Chondrocyte (in vitro differentiated cells): ENCODE measurements at regions not wholly inside any gene's neighbourhood (a gene's known extent, or its start where the extent isn't known, plus 50 kb on each side); places are given as distances from the start of the nearest gene placed in this dataset.
"Not testable (repeated sequence)": the region's sequence is repeated elsewhere in the genome, so short reads cannot be mapped to it uniquely, and the experiment has no call there.

Source experiments
- DNase-seq: peaks from one replicate; pipeline ENCODE4 v3.0.0; 2021; ENCODE audit warnings: mixed read lengths, low spot score
- H3K27ac Mint-ChIP-seq: one replicate; pipeline ENCODE4 v1.8.0; 2021; ENCODE audit warnings: mild to moderate bottlenecking, moderate library complexity, mixed read lengths; ENCODE audit not compliant: unreplicated experiment
- H3K27me3 Mint-ChIP-seq: 2 replicates; pipeline ENCODE4 v1.8.0; 2021; ENCODE audit warnings: low read depth, mixed read lengths
- H3K36me3 Mint-ChIP-seq: 2 replicates; pipeline ENCODE4 v1.8.0; 2021; ENCODE audit warnings: low read depth, mixed read lengths
- H3K4me1 Mint-ChIP-seq: 2 replicates; pipeline ENCODE4 v1.8.0; 2021; ENCODE audit warnings: low read depth, mild to moderate bottlenecking, mixed read lengths
- H3K4me3 Mint-ChIP-seq: one replicate; pipeline ENCODE4 v1.8.0; 2021; ENCODE audit warnings: mild to moderate bottlenecking, moderate library complexity, mixed read lengths; ENCODE audit not compliant: unreplicated experiment
- H3K9me3 Mint-ChIP-seq: 2 replicates; pipeline ENCODE4 v1.8.0; 2021; ENCODE audit warnings: low read depth, mixed read lengths
- TF ChIP-seq, protein P1 (sequence below): fragments of 200-600 bp; sonication (generic); IDR thresholded peaks from 2 replicates; pipeline ENCODE4 v1.5.0; 2021; ENCODE audit warnings: antibody characterized with exemption, mild to moderate bottlenecking, moderate library complexity

DNA sequence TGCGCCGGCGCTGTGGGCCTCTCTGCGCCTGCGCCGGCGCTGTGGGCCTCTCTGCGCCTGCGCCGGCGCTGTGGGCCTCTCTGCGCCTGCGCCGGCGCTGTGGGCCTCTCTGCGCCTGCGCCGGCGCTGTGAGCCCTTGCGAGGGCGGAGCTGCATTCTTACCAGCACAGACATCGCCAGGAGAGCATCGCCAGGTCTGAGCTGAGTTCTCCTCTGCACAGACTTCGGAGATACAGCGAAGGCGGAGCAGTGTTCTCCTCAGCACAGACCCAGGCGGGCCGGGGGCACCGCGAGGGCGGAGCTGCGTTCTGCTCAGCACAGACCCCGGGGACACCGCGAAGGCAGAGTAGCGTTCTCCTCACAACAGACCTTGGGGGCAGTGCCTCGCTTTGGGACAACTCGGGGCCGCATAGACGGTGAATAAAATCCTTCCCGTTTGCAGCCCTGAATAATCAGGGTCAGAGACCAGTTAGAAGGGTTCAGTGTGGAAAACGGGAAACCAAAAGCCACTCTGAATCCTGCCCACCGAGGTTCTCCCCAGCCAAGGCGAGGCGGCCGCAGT is 1268.1 kb downstream of the FOXD4L5 start:
- not testable (repeated sequence) for DNase-seq, H3K36me3 Mint-ChIP-seq, H3K27me3 Mint-ChIP-seq, H3K27ac Mint-ChIP-seq, H3K4me1 Mint-ChIP-seq, H3K4me3 Mint-ChIP-seq
- peaks cover 21% of the 10 kb centered on the region for H3K9me3 Mint-ChIP-seq

DNA sequence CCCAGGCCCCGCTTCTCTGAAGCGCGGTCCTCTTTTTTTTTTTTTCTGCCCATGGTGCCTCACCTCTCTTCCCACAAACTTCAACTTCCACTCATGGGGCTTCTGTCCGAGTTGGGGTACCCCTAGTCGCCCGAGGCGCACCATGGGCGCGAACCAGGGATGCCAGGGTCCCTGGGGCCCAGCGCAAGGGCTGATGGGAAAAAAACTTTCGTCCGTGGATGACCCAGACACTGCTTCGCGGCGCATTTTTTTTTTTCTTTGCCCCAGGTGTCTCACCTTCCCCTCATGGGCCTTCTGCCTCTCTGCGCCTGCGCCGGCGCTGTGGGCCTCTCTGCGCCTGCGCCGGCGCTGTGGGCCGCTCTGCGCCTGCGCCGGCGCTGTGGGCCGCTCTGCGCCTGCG is 1268.8 kb downstream of the FOXD4L5 start:
- not testable (repeated sequence) for H3K4me3 Mint-ChIP-seq, DNase-seq, H3K36me3 Mint-ChIP-seq, H3K27ac Mint-ChIP-seq, H3K4me1 Mint-ChIP-seq, H3K27me3 Mint-ChIP-seq
- peaks cover 16% of the 10 kb centered on the region for H3K9me3 Mint-ChIP-seq

DNA sequence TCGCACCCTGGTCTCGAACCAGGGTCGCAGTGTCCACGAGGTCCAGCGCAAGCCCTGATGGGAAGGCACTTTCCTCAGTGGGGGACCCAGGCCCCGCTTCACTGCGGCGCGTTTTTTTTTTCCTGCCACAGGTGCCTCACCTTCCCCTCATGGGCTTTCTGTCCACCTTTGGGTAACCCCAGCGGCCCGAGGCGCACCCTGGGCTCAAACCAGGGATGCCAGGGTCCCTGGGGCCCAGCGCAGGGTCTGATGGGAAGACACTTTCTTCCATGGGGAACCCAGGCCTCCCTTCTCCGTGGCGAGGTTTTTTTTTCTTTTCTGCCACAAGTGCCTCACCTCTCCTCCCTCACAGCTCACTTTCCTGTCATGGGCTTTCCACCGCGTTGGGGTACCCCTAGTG is 1269.9 kb downstream of the FOXD4L5 start:
- no peaks in the 10 kb centered on the region for H3K4me1 Mint-ChIP-seq
- TF ChIP-seq, protein P1, sequence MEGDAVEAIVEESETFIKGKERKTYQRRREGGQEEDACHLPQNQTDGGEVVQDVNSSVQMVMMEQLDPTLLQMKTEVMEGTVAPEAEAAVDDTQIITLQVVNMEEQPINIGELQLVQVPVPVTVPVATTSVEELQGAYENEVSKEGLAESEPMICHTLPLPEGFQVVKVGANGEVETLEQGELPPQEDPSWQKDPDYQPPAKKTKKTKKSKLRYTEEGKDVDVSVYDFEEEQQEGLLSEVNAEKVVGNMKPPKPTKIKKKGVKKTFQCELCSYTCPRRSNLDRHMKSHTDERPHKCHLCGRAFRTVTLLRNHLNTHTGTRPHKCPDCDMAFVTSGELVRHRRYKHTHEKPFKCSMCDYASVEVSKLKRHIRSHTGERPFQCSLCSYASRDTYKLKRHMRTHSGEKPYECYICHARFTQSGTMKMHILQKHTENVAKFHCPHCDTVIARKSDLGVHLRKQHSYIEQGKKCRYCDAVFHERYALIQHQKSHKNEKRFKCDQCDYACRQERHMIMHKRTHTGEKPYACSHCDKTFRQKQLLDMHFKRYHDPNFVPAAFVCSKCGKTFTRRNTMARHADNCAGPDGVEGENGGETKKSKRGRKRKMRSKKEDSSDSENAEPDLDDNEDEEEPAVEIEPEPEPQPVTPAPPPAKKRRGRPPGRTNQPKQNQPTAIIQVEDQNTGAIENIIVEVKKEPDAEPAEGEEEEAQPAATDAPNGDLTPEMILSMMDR, result no peak
- peaks cover 16% of the 10 kb centered on the region for H3K9me3 Mint-ChIP-seq
- H3K36me3 Mint-ChIP-seq, result no peaks in the 10 kb centered on the region
- H3K27me3 Mint-ChIP-seq, result no peaks in the 10 kb centered on the region
- no peak for DNase-seq
- H3K4me3 Mint-ChIP-seq, result no peak overlapping the region
- H3K27ac Mint-ChIP-seq, result no peak overlapping the region

DNA sequence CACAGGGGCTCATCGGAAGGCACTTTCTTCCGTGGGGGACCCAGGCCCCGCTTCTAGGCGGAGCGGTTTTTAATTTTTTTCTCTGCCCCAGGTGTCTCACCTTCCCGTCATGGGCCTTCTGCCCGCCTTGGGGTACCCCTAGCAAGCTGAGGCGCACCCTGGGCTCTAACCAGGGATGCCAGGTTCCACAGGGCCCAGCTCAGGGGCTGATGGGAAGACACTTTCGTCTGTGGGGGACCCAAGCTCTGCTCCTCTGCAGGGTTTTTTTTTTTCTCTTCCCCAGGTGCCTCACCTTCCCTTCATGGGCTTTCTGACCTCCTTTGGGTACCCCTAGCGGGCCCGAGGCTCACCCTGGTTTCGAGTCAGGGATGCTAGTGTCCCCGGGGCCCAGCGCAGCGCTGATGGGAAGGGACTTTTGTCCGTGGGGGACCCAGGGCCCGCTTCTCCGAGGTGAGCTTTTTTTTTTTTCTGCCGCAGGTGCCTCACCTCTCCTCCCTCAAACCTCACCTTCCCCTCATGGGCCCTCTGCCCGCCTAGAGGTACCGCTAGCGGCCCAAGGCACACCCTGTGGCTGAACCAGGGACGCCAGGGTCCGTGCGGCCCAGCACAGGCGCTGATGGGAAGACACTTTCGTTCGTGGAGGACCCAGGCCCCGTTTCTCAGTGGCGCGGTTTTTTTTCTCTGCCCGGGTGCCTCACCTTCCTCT is 1270.5 kb downstream of the FOXD4L5 start:
- H3K4me3 Mint-ChIP-seq, H3K4me1 Mint-ChIP-seq, DNase-seq, H3K27ac Mint-ChIP-seq, H3K36me3 Mint-ChIP-seq, H3K27me3 Mint-ChIP-seq: not testable (repeated sequence)
- peaks cover 13% of the 10 kb centered on the region for H3K9me3 Mint-ChIP-seq

DNA sequence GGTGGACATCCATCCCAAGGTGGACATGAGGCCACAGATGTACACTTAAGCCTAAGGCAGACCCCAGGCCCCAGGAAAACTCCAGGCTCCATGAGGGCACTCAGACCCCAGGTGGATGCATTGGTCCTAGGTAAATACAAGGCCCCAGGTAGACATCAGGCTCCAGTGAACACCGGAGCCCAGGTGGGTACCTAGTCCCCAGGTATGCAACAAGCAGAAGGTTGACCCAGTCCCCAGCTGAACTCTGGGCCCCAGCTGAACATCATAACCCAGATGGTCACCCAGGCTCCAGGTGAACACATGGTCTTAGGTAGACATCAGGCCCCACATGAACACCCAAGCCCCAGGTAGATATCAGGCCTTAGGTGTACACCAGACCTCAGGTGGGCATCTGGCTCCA is 1271.9 kb downstream of the FOXD4L5 start:
- not testable (repeated sequence) for H3K27ac Mint-ChIP-seq, H3K36me3 Mint-ChIP-seq, H3K4me1 Mint-ChIP-seq, DNase-seq, H3K27me3 Mint-ChIP-seq, H3K4me3 Mint-ChIP-seq, H3K9me3 Mint-ChIP-seq

DNA sequence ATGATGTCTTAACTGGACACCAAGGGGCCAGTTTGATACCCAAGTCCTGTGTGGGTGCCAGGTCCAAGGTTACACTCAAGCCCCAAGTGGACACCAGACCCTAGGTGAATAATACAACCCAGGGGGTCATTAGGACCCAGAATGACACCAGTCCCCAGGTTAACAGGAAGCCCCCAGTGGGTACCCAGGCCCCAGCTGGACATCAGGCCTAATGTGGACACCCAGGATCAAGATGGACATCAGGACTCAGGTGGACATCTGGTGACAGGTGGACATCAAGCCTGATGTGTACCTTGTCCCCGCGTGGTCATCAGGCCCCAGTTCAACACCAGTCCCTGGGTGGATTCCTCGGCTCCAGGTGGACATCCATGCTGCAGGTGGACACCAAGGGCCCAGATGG is 1273.0 kb downstream of the FOXD4L5 start:
- not testable (repeated sequence) for H3K4me3 Mint-ChIP-seq, H3K9me3 Mint-ChIP-seq, H3K36me3 Mint-ChIP-seq, H3K27ac Mint-ChIP-seq, H3K27me3 Mint-ChIP-seq, H3K4me1 Mint-ChIP-seq, DNase-seq

DNA sequence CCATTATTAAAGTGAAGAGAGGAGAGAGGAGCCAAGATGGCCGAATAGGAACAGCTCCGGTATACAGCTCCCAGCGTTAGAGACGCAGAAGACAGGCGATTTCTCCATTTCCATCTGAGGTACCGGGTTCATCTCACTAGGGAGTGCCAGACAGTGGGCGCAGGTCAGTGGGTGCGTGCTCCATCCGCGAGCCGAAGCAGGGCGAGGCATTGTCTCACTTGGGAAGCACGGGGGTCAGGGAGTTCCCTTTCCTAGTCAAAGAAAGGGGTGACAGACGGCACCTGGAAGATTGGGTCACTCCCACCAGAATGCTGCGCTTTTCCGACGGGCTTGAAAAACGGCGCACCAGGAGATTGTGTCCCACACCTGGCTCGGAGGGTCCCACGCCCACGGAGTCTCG is 1305.3 kb downstream of the FOXD4L5 start:
- H3K36me3 Mint-ChIP-seq, H3K9me3 Mint-ChIP-seq, H3K4me3 Mint-ChIP-seq: not testable (repeated sequence)

More for the DNA sequence above, 1305.3 kb downstream of the FOXD4L5 start:
- H3K27ac Mint-ChIP-seq, H3K4me1 Mint-ChIP-seq, H3K27me3 Mint-ChIP-seq: not testable (repeated sequence)
- peak; percentile 48 for DNase-seq
